A673 (cell line): ENCODE measurements at regions not wholly inside any gene's neighbourhood (a gene's known extent, or its start where the extent isn't known, plus 50 kb on each side); places are given as distances from the start of the nearest gene placed in this dataset.

Experiments
- BruUV-seq: library from RNA; stranded (reverse); fragments of 400-500 nt; replicated peaks from 2 replicates; lab custom pipeline; 2021; lab: Mats Ljungman, UMichigan
- CTCF ChIA-PET: fragments of 300-600 bp; sonication (Branson Sonifier 250); formaldehyde crosslinking; loops from one replicate; lab custom pipeline; 2022; ENCODE audit warnings: antibody characterized with exemption; lab: Charles Lee
- POLR2A ChIA-PET: fragments of 300-600 bp; sonication (Branson Sonifier 250); formaldehyde crosslinking; loops from one replicate; lab custom pipeline; 2022; ENCODE audit warnings: antibody characterized with exemption; ENCODE audit not compliant: low non-redundant PET; lab: Charles Lee
- DNase-seq: peaks from one replicate; pipeline ENCODE4 v3.0.0-alpha.2; 2015; ENCODE audit warnings: low spot score
- H3K27ac ChIP-seq: fragments of 200-600 bp; sonication (generic); 2 replicates; pipeline ENCODE4 v1.5.1; 2016; ENCODE audit warnings: mixed run types, low read depth, mild to moderate bottlenecking, mixed read lengths, antibody characterized with exemption, low read length; ENCODE audit not compliant: poor library complexity, severe bottlenecking
- H3K27me3 ChIP-seq: fragments of 200-600 bp; sonication (generic); replicated peaks from 2 replicates; pipeline ENCODE4 v1.6.1; 2017; ENCODE audit warnings: mixed run types, low read depth, mild to moderate bottlenecking, mixed read lengths, antibody characterized with exemption, low read length; ENCODE audit not compliant: insufficient read depth, poor library complexity
- H3K36me3 ChIP-seq: fragments of 200-600 bp; sonication (generic); 2 replicates; pipeline ENCODE4 v1.6.1; 2016; ENCODE audit warnings: mixed run types, mild to moderate bottlenecking, mixed read lengths, antibody characterized with exemption, low read length; ENCODE audit not compliant: insufficient read depth, poor library complexity, severe bottlenecking
- H3K4me1 ChIP-seq: fragments of 200-600 bp; sonication (generic); 2 replicates; pipeline ENCODE4 v1.6.1; 2017; ENCODE audit warnings: mixed run types, mild to moderate bottlenecking, mixed read lengths, antibody characterized with exemption, low read length; ENCODE audit not compliant: insufficient read depth, poor library complexity, severe bottlenecking
- H3K4me3 ChIP-seq: fragments of 200-600 bp; sonication (generic); 2 replicates; pipeline ENCODE4 v1.5.1; 2016; ENCODE audit warnings: low read depth, mixed run types, mild to moderate bottlenecking, mixed read lengths, low read length; ENCODE audit not compliant: poor library complexity, severe bottlenecking
- H3K9me3 ChIP-seq: fragments of 200-600 bp; sonication (generic); 2 replicates; pipeline ENCODE4 v1.6.1; 2016; ENCODE audit warnings: mixed run types, low read depth, mild to moderate bottlenecking, mixed read lengths, antibody characterized with exemption, low read length; ENCODE audit not compliant: poor library complexity, severe bottlenecking
- CTCF ChIP-seq: fragments of 300-800, 200-600 bp; sonication (generic); conservative IDR thresholded peaks from 2 replicates; pipeline ENCODE4 v1.5.1; 2017; ENCODE audit warnings: low read depth, mild to moderate bottlenecking, antibody characterized with exemption, low read length, moderate library complexity, mixed read lengths
- EZH2 ChIP-seq: fragments of 200-600 bp; sonication (generic); IDR thresholded peaks from 2 replicates; pipeline ENCODE4 v1.6.1; 2017; ENCODE audit warnings: borderline replicate concordance, low read depth, mild to moderate bottlenecking, mixed read lengths, antibody characterized with exemption, low read length; ENCODE audit not compliant: poor library complexity, severe bottlenecking
- intact Hi-C: fragments of 100-400 bp; cut with micrococcal nuclease; formaldehyde crosslinking; loops from one replicate; pipeline ENCODE4 v1.10.0; 2022; ENCODE audit not compliant: unreplicated experiment

- Histone ChIP-seq H3K4me3 (no peak overlapping the region), H3K4me1 (no peaks in the 10 kb centered on the region), H3K27me3 (no peaks in the 10 kb centered on the region), H3K27ac (no peak overlapping the region), H3K9me3 (no peaks in the 10 kb centered on the region), H3K36me3 (no peaks in the 10 kb centered on the region)
- intact Hi-C loops: no loop called here
- ChIA-PET CTCF (no interaction called here), POLR2A (no interaction called here)
- DNase-seq: peak; percentile 7
- TF ChIP-seq CTCF (no peak), EZH2 (no peak)
- BruUV-seq: no TSS peak
Observed at GRCh38 chr13:87094646-87095045, 576.5 kb upstream of the SLITRK5 start.

GRCh38 chr13:87100431-87100830 lies 570.7 kb upstream of the SLITRK5 start:
- POLR2A ChIA-PET: no interaction called here
- Histone ChIP-seq H3K27ac (no peak overlapping the region), H3K9me3 (no peaks in the 10 kb centered on the region), H3K4me1 (no peaks in the 10 kb centered on the region), H3K4me3 (no peak overlapping the region), H3K36me3 (no peaks in the 10 kb centered on the region), H3K27me3 (no peaks in the 10 kb centered on the region)
- no TSS peak for BruUV-seq
- DNase-seq: no peak
- CTCF ChIA-PET: no interaction called here
- no peak for TF ChIP-seq CTCF
- no peak for TF ChIP-seq EZH2
- intact Hi-C loops: no loop called here

- intact Hi-C loops: no loop called here
- H3K27me3 ChIP-seq: no peaks in the 10 kb centered on the region
- H3K4me1 ChIP-seq: no peaks in the 10 kb centered on the region
- H3K27ac ChIP-seq: no peak overlapping the region
- no TSS peak for BruUV-seq
- H3K4me3 ChIP-seq: no peak overlapping the region
- no peaks in the 10 kb centered on the region for H3K9me3 ChIP-seq
- H3K36me3 ChIP-seq: no peaks in the 10 kb centered on the region
- TF ChIP-seq EZH2: no peak
- no peak for TF ChIP-seq CTCF
- CTCF ChIA-PET: no interaction called here
- POLR2A ChIA-PET: no interaction called here
- DNase-seq: no peak
Observed at GRCh38 chr13:87107651-87108050, 563.5 kb upstream of the SLITRK5 start.
